ENCODE measurements at regions not wholly inside any gene's neighbourhood (a gene's known extent, or its start where the extent isn't known, plus 50 kb on each side); places are given as distances from the start of the nearest gene placed in this dataset.
"Not testable (repeated sequence)": the region's sequence is repeated elsewhere in the genome, so short reads cannot be mapped to it uniquely, and the experiment has no call there.

GRCh38 chr5:91315701-91316100 lies 67.4 kb downstream of the ARRDC3 start:
- H3K27me3 Mint-ChIP-seq (ENCODE audit: low read depth), result no peaks in the 10 kb centered on the region
- peaks cover 18% of the 10 kb centered on the region for H3K4me1 Mint-ChIP-seq
- no peak for DNase-seq (ENCODE audit: low spot score in 2 of 2, unreplicated experiment in 2 of 2)
- peaks cover 4% of the 10 kb centered on the region for H3K9me3 Mint-ChIP-seq
- H3K4me3 Mint-ChIP-seq, result no peak overlapping the region
- H3K27ac Mint-ChIP-seq, result no peak overlapping the region
- no peaks in the 10 kb centered on the region for H3K36me3 Mint-ChIP-seq
- TF ChIP-seq CTCF (IDR thresholded peaks at IDR 0.05; ENCODE audit: unreplicated experiment), result no peak

GRCh38 chr5:91313757-91314673 lies 69.1 kb downstream of the ARRDC3 start:
- no peak for TF ChIP-seq CTCF (IDR thresholded peaks at IDR 0.05; ENCODE audit: unreplicated experiment)
- Mint-ChIP-seq H3K27ac (no peak overlapping the region), H3K27me3 (ENCODE audit: low read depth) (no peaks in the 10 kb centered on the region), H3K4me3 (no peak overlapping the region), H3K4me1 (peaks cover 18% of the 10 kb centered on the region), H3K36me3 (no peaks in the 10 kb centered on the region), H3K9me3 (no peaks in the 10 kb centered on the region)
- no peak for DNase-seq (ENCODE audit: low spot score in 2 of 2, unreplicated experiment in 2 of 2)

- no peak for DNase-seq (ENCODE audit: low spot score in 2 of 2, unreplicated experiment in 2 of 2)
Observed at GRCh38 chr5:91312698-91313097, 70.4 kb downstream of the ARRDC3 start.

GRCh38 chr5:91311697-91312501 lies 71.2 kb downstream of the ARRDC3 start:
- TF ChIP-seq CTCF (IDR thresholded peaks at IDR 0.05; ENCODE audit: unreplicated experiment), result no peak
- Mint-ChIP-seq H3K4me1 (peaks cover 18% of the 10 kb centered on the region), H3K9me3 (no peaks in the 10 kb centered on the region), H3K36me3 (no peaks in the 10 kb centered on the region), H3K27ac (peak overlapping the region; percentile 71), H3K27me3 (ENCODE audit: low read depth) (no peaks in the 10 kb centered on the region), H3K4me3 (no peak overlapping the region)
- DNase-seq (ENCODE audit: low spot score in 2 of 2, unreplicated experiment in 2 of 2), result no peak

More at GRCh38 chr5:91312698-91313097, 70.4 kb downstream of the ARRDC3 start:
- Mint-ChIP-seq H3K4me3 (no peak overlapping the region), H3K9me3 (no peaks in the 10 kb centered on the region), H3K4me1 (peaks cover 18% of the 10 kb centered on the region), H3K27ac (peak overlapping the region; percentile 71), H3K27me3 (ENCODE audit: low read depth) (no peaks in the 10 kb centered on the region), H3K36me3 (no peaks in the 10 kb centered on the region)
- TF ChIP-seq CTCF (IDR thresholded peaks at IDR 0.05; ENCODE audit: unreplicated experiment), result no peak

GRCh38 chr5:91311168-91311696 lies 71.9 kb downstream of the ARRDC3 start:
- Mint-ChIP-seq H3K36me3 (no peaks in the 10 kb centered on the region), H3K4me3 (no peak overlapping the region), H3K27ac (no peak overlapping the region), H3K27me3 (ENCODE audit: low read depth) (no peaks in the 10 kb centered on the region), H3K4me1 (peaks cover 18% of the 10 kb centered on the region), H3K9me3 (no peaks in the 10 kb centered on the region)
- no peak for DNase-seq (ENCODE audit: low spot score in 2 of 2, unreplicated experiment in 2 of 2)
- no peak for TF ChIP-seq CTCF (IDR thresholded peaks at IDR 0.05; ENCODE audit: unreplicated experiment)

- H3K9me3 Mint-ChIP-seq; H3K36me3 Mint-ChIP-seq; H3K27ac Mint-ChIP-seq; H3K4me3 Mint-ChIP-seq; H3K27me3 Mint-ChIP-seq (ENCODE audit: low read depth); DNase-seq (ENCODE audit: low spot score in 2 of 2, unreplicated experiment in 2 of 2): not testable (repeated sequence)
- H3K4me1 Mint-ChIP-seq, result peaks cover 13% of the 10 kb centered on the region
Observed at GRCh38 chr5:91308157-91308556, 75.0 kb downstream of the ARRDC3 start.

All from mesothelial cell of epicardium (in vitro differentiated cells).